ENCODE measurements at regions not wholly inside any gene's neighbourhood (a gene's known extent, or its start where the extent isn't known, plus 50 kb on each side); places are given as distances from the start of the nearest gene placed in this dataset.

- H3K4me3 ChIP-seq (replicated peaks; ENCODE audit: low read depth, low read length) = no peak overlapping the region
- no peak for DNase-seq (ENCODE audit: extremely low read depth, low read depth)
Measured at GRCh38 chr10:6980353-6980752, 400.3 kb upstream of the PRKCQ start.

DNA sequence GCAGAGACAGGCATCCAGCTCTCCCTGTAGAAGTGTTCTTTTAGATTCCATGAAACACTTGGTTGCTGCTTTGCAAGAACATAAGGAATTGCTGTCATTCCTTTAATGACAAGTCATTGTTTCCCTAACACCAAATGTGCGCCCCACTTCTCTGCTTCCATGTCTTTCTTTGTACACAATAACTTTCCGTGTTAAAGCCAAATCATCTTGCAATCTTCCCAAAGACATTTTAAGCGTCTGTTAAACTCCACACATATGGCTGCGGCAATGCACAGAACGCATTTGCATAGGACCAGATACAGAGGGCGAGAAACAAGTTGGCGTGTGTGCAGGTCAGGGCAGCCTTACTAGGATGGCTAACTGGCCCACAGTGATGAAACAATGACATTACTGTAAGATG, 399.3 kb upstream of the PRKCQ start:
- no peak for DNase-seq (ENCODE audit: extremely low read depth, low read depth)
- no peak overlapping the region for H3K4me3 ChIP-seq (replicated peaks; ENCODE audit: low read depth, low read length)
- TF ChIP-seq, protein P1, sequence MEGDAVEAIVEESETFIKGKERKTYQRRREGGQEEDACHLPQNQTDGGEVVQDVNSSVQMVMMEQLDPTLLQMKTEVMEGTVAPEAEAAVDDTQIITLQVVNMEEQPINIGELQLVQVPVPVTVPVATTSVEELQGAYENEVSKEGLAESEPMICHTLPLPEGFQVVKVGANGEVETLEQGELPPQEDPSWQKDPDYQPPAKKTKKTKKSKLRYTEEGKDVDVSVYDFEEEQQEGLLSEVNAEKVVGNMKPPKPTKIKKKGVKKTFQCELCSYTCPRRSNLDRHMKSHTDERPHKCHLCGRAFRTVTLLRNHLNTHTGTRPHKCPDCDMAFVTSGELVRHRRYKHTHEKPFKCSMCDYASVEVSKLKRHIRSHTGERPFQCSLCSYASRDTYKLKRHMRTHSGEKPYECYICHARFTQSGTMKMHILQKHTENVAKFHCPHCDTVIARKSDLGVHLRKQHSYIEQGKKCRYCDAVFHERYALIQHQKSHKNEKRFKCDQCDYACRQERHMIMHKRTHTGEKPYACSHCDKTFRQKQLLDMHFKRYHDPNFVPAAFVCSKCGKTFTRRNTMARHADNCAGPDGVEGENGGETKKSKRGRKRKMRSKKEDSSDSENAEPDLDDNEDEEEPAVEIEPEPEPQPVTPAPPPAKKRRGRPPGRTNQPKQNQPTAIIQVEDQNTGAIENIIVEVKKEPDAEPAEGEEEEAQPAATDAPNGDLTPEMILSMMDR (IDR thresholded peaks at IDR 0.05; ENCODE audit: low read depth, low read length, missing control alignments) = no peak

More at GRCh38 chr10:6980353-6980752, 400.3 kb upstream of the PRKCQ start:
- TF ChIP-seq, protein P1 (IDR thresholded peaks at IDR 0.05; ENCODE audit: low read depth, low read length, missing control alignments) = no peak

GRCh38 chr10:6978187-6978627, 398.1 kb upstream of the PRKCQ start:
- H3K4me3 ChIP-seq (replicated peaks; ENCODE audit: low read depth, low read length) = no peak overlapping the region

GRCh38 chr10:6977398-6978186, 397.5 kb upstream of the PRKCQ start:
- no peak overlapping the region for H3K4me3 ChIP-seq (replicated peaks; ENCODE audit: low read depth, low read length)
- no peak for DNase-seq (ENCODE audit: extremely low read depth, low read depth)
- TF ChIP-seq, protein P1 (IDR thresholded peaks at IDR 0.05; ENCODE audit: low read depth, low read length, missing control alignments) = no peak

More at GRCh38 chr10:6978187-6978627, 398.1 kb upstream of the PRKCQ start:
- TF ChIP-seq, protein P1 (IDR thresholded peaks at IDR 0.05; ENCODE audit: low read depth, low read length, missing control alignments) = no peak
- DNase-seq (ENCODE audit: extremely low read depth, low read depth) = no peak

- DNase-seq (ENCODE audit: extremely low read depth, low read depth) = no peak
- TF ChIP-seq, protein P1 (IDR thresholded peaks at IDR 0.05; ENCODE audit: low read depth, low read length, missing control alignments) = no peak
- H3K4me3 ChIP-seq (replicated peaks; ENCODE audit: low read depth, low read length) = no peak overlapping the region
Measured at GRCh38 chr10:6973899-6974298, 393.8 kb upstream of the PRKCQ start.

GRCh38 chr10:6972226-6972625, 392.1 kb upstream of the PRKCQ start:
- TF ChIP-seq, protein P1 (IDR thresholded peaks at IDR 0.05; ENCODE audit: low read depth, low read length, missing control alignments) = no peak
- H3K4me3 ChIP-seq (replicated peaks; ENCODE audit: low read depth, low read length) = no peak overlapping the region
- no peak for DNase-seq (ENCODE audit: extremely low read depth, low read depth)

Measured in HFF-Myc (cell line).